ENCODE measurements at regions not wholly inside any gene's neighbourhood (a gene's known extent, or its start where the extent isn't known, plus 50 kb on each side); places are given as distances from the start of the nearest gene placed in this dataset.

GRCh38 chr3:106578911-106579310 lies 710.1 kb upstream of the CBLB start:
- H3K4me3 ChIP-seq (ENCODE audit: low read depth, low read length), result no peak overlapping the region
- no peak for DNase-seq (ENCODE audit: low read depth)
- TF ChIP-seq CTCF (IDR thresholded peaks at IDR 0.05; ENCODE audit: insufficient read depth, low read length), result no peak

GRCh38 chr3:106582151-106582550 lies 713.3 kb upstream of the CBLB start:
- peak; percentile 57 for DNase-seq (ENCODE audit: low read depth)
- H3K4me3 ChIP-seq (ENCODE audit: low read depth, low read length), result no peak overlapping the region
- no peak for TF ChIP-seq CTCF (IDR thresholded peaks at IDR 0.05; ENCODE audit: insufficient read depth, low read length)

- H3K4me3 ChIP-seq (ENCODE audit: low read depth, low read length), result no peak overlapping the region
- no peak for TF ChIP-seq CTCF (IDR thresholded peaks at IDR 0.05; ENCODE audit: insufficient read depth, low read length)
- no peak for DNase-seq (ENCODE audit: low read depth)
Observed at GRCh38 chr3:106587551-106587950, 718.7 kb upstream of the CBLB start.

GRCh38 chr3:106588739-106589138 lies 719.9 kb upstream of the CBLB start:
- no peak for DNase-seq (ENCODE audit: low read depth)
- no peak for TF ChIP-seq CTCF (IDR thresholded peaks at IDR 0.05; ENCODE audit: insufficient read depth, low read length)
- no peak overlapping the region for H3K4me3 ChIP-seq (ENCODE audit: low read depth, low read length)

GRCh38 chr3:106589311-106589942 lies 720.6 kb upstream of the CBLB start:
- TF ChIP-seq CTCF (IDR thresholded peaks at IDR 0.05; ENCODE audit: insufficient read depth, low read length), result no peak
- peak; percentile 88 for DNase-seq (ENCODE audit: low read depth)
- H3K4me3 ChIP-seq (ENCODE audit: low read depth, low read length), result no peak overlapping the region

- H3K4me3 ChIP-seq (ENCODE audit: low read depth, low read length), result no peak overlapping the region
- TF ChIP-seq CTCF (IDR thresholded peaks at IDR 0.05; ENCODE audit: insufficient read depth, low read length), result no peak
- peak; percentile 22 for DNase-seq (ENCODE audit: low read depth)
Observed at GRCh38 chr3:106590216-106590615, 721.4 kb upstream of the CBLB start.

GRCh38 chr3:106593381-106593780 lies 724.6 kb upstream of the CBLB start:
- H3K4me3 ChIP-seq (ENCODE audit: low read depth, low read length), result no peak overlapping the region
- TF ChIP-seq CTCF (IDR thresholded peaks at IDR 0.05; ENCODE audit: insufficient read depth, low read length), result no peak
- DNase-seq (ENCODE audit: low read depth), result no peak
